ENCODE measurements at regions not wholly inside any gene's neighbourhood (a gene's known extent, or its start where the extent isn't known, plus 50 kb on each side); places are given as distances from the start of the nearest gene placed in this dataset.
A peak's percentile ranks its signal among the peaks of the same experiment; 100 is the strongest.

GRCh38 chr2:134134827-134135226 lies 119.0 kb upstream of the MGAT5 start:
- 92 to 95% (median 93%) methylated on average over 3 of the region's 3 CpGs for WGBS, 4 donors
- H3K9me3 ChIP-seq = no peaks in the 10 kb centered on the region
- DNase-seq = no peak
- H3K27me3 ChIP-seq = no peaks in the 10 kb centered on the region
- intact Hi-C loops (cut with DNase I) = loop anchor here in 4 of 10 donors (5.0 kb wide), 2 partner anchors 37 to 42 kb away; no protein-coding TSS in a partner anchor
- H3K4me1 ChIP-seq = peaks cover 7 to 85% (median 68%) of the 10 kb centered on the region in 12 donors
- no peak for TF ChIP-seq CTCF (IDR thresholded peaks at IDR 0.05)
- no peak for TF ChIP-seq POLR2A (IDR thresholded peaks at IDR 0.05)
- H3K27ac ChIP-seq = peak overlapping the region in 7 of 12 donors; percentile 7 to 62 (median 43)
- H3K4me3 ChIP-seq = no peak overlapping the region
- ATAC-seq = no peak
- no peaks in the 10 kb centered on the region for H3K36me3 ChIP-seq

- no peak for TF ChIP-seq POLR2A (IDR thresholded peaks at IDR 0.05)
- TF ChIP-seq CTCF (IDR thresholded peaks at IDR 0.05) = no peak
- no peaks in the 10 kb centered on the region for H3K9me3 ChIP-seq
- ATAC-seq (no peak), DNase-seq (no peak)
- intact Hi-C loops (cut with DNase I) = loop anchor here in 4 of 10 donors (5.0 kb wide), 2 partner anchors 37 to 42 kb away; no protein-coding TSS in a partner anchor
- peak overlapping the region in 7 of 12 donors; percentile 7 to 89 (median 83) for H3K27ac ChIP-seq
- H3K36me3 ChIP-seq = no peaks in the 10 kb centered on the region
- H3K4me1 ChIP-seq = peaks cover 10 to 95% (median 77%) of the 10 kb centered on the region in 12 donors
- H3K4me3 ChIP-seq = no peak overlapping the region
- WGBS, 4 donors = 40 to 81% (median 68%) methylated on average over 2 of the region's 2 CpGs
- H3K27me3 ChIP-seq = no peaks in the 10 kb centered on the region
Observed at GRCh38 chr2:134135793-134136192, 118.1 kb upstream of the MGAT5 start.

GRCh38 chr2:134136731-134137130 lies 117.1 kb upstream of the MGAT5 start:
- ATAC-seq (peak; percentile 10 to 30 (median 26)), DNase-seq (no peak)
- TF ChIP-seq POLR2A (IDR thresholded peaks at IDR 0.05) = no peak
- TF ChIP-seq CTCF (IDR thresholded peaks at IDR 0.05) = no peak
- H3K27ac ChIP-seq = peak overlapping the region; percentile 30 to 89 (median 82)
- intact Hi-C loops (cut with DNase I) = loop anchor here in 4 of 10 donors (5.0 kb wide), 2 partner anchors 36 to 41 kb away; no protein-coding TSS in a partner anchor
- no peaks in the 10 kb centered on the region for H3K9me3 ChIP-seq
- H3K4me1 ChIP-seq = peaks cover 12 to 99% (median 86%) of the 10 kb centered on the region in 12 donors
- no peaks in the 10 kb centered on the region for H3K36me3 ChIP-seq
- peak overlapping the region in 10 of 12 donors; percentile 1 to 45 (median 32) for H3K4me3 ChIP-seq
- H3K27me3 ChIP-seq = no peaks in the 10 kb centered on the region
- 0 to 7% (median 3%) methylated on average over 2 of the region's 2 CpGs for WGBS, 4 donors

- peaks cover 16 to 99% (median 87%) of the 10 kb centered on the region in 12 donors for H3K4me1 ChIP-seq
- 0 to 4% (median 2%) methylated on average over 5 of the region's 5 CpGs for WGBS, 4 donors
- H3K9me3 ChIP-seq = no peaks in the 10 kb centered on the region
- H3K27me3 ChIP-seq = no peaks in the 10 kb centered on the region
- peak overlapping the region; percentile 30 to 89 (median 82) for H3K27ac ChIP-seq
- ATAC-seq (peak; percentile 60 to 78 (median 71)), DNase-seq (peak in 4 of 5 donors; percentile 48 to 77 (median 55))
- H3K4me3 ChIP-seq = peak overlapping the region in 10 of 12 donors; percentile 1 to 45 (median 32)
- TF ChIP-seq POLR2A (IDR thresholded peaks at IDR 0.05) (no peak), CTCF (IDR thresholded peaks at IDR 0.05) (peak in 1 of 12 donors; percentile 6)
- no peaks in the 10 kb centered on the region for H3K36me3 ChIP-seq
- intact Hi-C loops (cut with DNase I) = loop anchor here in 4 of 10 donors (5.0 kb wide), 2 partner anchors 35 to 40 kb away; no protein-coding TSS in a partner anchor
Observed at GRCh38 chr2:134137182-134137611, 116.7 kb upstream of the MGAT5 start.
